Subcutaneous abdominal adipose tissue (tissue), 5 donors: ENCODE measurements at regions not wholly inside any gene's neighbourhood (a gene's known extent, or its start where the extent isn't known, plus 50 kb on each side); places are given as distances from the start of the nearest gene placed in this dataset.

Experiments
- H3K27ac ChIP-seq: one replicate; pipeline ENCODE4 v1.7.0; 2013; ENCODE audit warnings: low read depth, mild to moderate bottlenecking, inconsistent platforms, low read length, moderate library complexity
- H3K27me3 ChIP-seq, 5 donors: one replicate each; pipeline ENCODE4 v1.7.0; 2013; ENCODE audit warnings: low read length in 5 of 5, inconsistent platforms in 1 of 5; ENCODE audit not compliant: control insufficient read depth in 5 of 5, insufficient read depth in 4 of 5
- H3K36me3 ChIP-seq, 5 donors: one replicate each; pipeline ENCODE4 v1.7.0; 2013; ENCODE audit warnings: low read length in 5 of 5; ENCODE audit not compliant: control insufficient read depth in 5 of 5, insufficient read depth in 5 of 5
- H3K4me1 ChIP-seq, 5 donors: one replicate each; pipeline ENCODE4 v1.7.0; 2013; ENCODE audit warnings: low read length in 5 of 5, mild to moderate bottlenecking in 3 of 5, moderate library complexity in 1 of 5; ENCODE audit not compliant: control insufficient read depth in 5 of 5, insufficient read depth in 5 of 5
- H3K4me3 ChIP-seq, 5 donors: one replicate each; pipeline ENCODE4 v1.7.0; 2013; ENCODE audit warnings: low read length in 5 of 5, low read depth in 1 of 5
- H3K9ac ChIP-seq, 5 donors: one replicate each; pipeline ENCODE4 v1.7.0; 2013; ENCODE audit warnings: low read length in 5 of 5, mild to moderate bottlenecking in 4 of 5, moderate library complexity in 3 of 5
- H3K9me3 ChIP-seq, 5 donors: one replicate each; pipeline ENCODE4 v1.7.0; 2013; ENCODE audit warnings: low read length in 5 of 5; ENCODE audit not compliant: control insufficient read depth in 5 of 5
- donor health status: healthy.
- donor health status: healthy.
- donor health status: healthy.
- donor health status: healthy.
- donor health status: healthy.

GRCh38 chr18:27899893-27900292 lies 277.0 kb downstream of the CDH2 start:
- H3K9ac ChIP-seq = no peak overlapping the region
- H3K4me3 ChIP-seq = no peak overlapping the region
- H3K9me3 ChIP-seq = peaks cover 0 to 2% (median 0%) of the 10 kb centered on the region in 5 donors
- no peaks in the 10 kb centered on the region for H3K27me3 ChIP-seq
- no peak overlapping the region for H3K27ac ChIP-seq
- H3K4me1 ChIP-seq = no peaks in the 10 kb centered on the region
- no peaks in the 10 kb centered on the region for H3K36me3 ChIP-seq

GRCh38 chr18:27894746-27895145 lies 282.2 kb downstream of the CDH2 start:
- no peaks in the 10 kb centered on the region for H3K27me3 ChIP-seq
- H3K4me1 ChIP-seq = no peaks in the 10 kb centered on the region
- no peak overlapping the region for H3K27ac ChIP-seq
- no peak overlapping the region for H3K9ac ChIP-seq
- H3K9me3 ChIP-seq = peaks cover 0 to 2% (median 0%) of the 10 kb centered on the region in 5 donors
- H3K36me3 ChIP-seq = no peaks in the 10 kb centered on the region
- H3K4me3 ChIP-seq = no peak overlapping the region

GRCh38 chr18:27887711-27888495 lies 289.0 kb downstream of the CDH2 start:
- Histone ChIP-seq H3K27ac (no peak overlapping the region), H3K4me3 (no peak overlapping the region), H3K9ac (no peak overlapping the region), H3K4me1 (no peaks in the 10 kb centered on the region), H3K9me3 (peaks cover 0 to 2% (median 0%) of the 10 kb centered on the region in 5 donors), H3K36me3 (no peaks in the 10 kb centered on the region), H3K27me3 (no peaks in the 10 kb centered on the region)

- H3K4me1 ChIP-seq = no peaks in the 10 kb centered on the region
- no peaks in the 10 kb centered on the region for H3K27me3 ChIP-seq
- no peaks in the 10 kb centered on the region for H3K9me3 ChIP-seq
- H3K27ac ChIP-seq = no peak overlapping the region
- no peak overlapping the region for H3K4me3 ChIP-seq
- no peak overlapping the region for H3K9ac ChIP-seq
- H3K36me3 ChIP-seq = no peaks in the 10 kb centered on the region
Observed at GRCh38 chr18:27887287-27887686, 289.6 kb downstream of the CDH2 start.

- H3K36me3 ChIP-seq = no peaks in the 10 kb centered on the region
Observed at GRCh38 chr18:27879540-27879939, 297.4 kb downstream of the CDH2 start.

GRCh38 chr18:27871726-27872125 lies 305.2 kb downstream of the CDH2 start:
- H3K27ac ChIP-seq = no peak overlapping the region
- no peaks in the 10 kb centered on the region for H3K9me3 ChIP-seq
- no peaks in the 10 kb centered on the region for H3K27me3 ChIP-seq
- no peak overlapping the region for H3K4me3 ChIP-seq
- H3K4me1 ChIP-seq = no peaks in the 10 kb centered on the region
- H3K36me3 ChIP-seq = no peaks in the 10 kb centered on the region
- no peak overlapping the region for H3K9ac ChIP-seq

More at GRCh38 chr18:27879540-27879939, 297.4 kb downstream of the CDH2 start:
- Histone ChIP-seq H3K27me3 (no peaks in the 10 kb centered on the region), H3K4me1 (no peaks in the 10 kb centered on the region), H3K9me3 (no peaks in the 10 kb centered on the region), H3K9ac (no peak overlapping the region), H3K27ac (no peak overlapping the region), H3K4me3 (no peak overlapping the region)

GRCh38 chr18:27869735-27870134 lies 307.2 kb downstream of the CDH2 start:
- Histone ChIP-seq H3K36me3 (no peaks in the 10 kb centered on the region), H3K4me3 (no peak overlapping the region), H3K4me1 (no peaks in the 10 kb centered on the region), H3K9me3 (no peaks in the 10 kb centered on the region), H3K27ac (no peak overlapping the region), H3K27me3 (no peaks in the 10 kb centered on the region), H3K9ac (no peak overlapping the region)

- Histone ChIP-seq H3K27me3 (no peaks in the 10 kb centered on the region), H3K4me1 (no peaks in the 10 kb centered on the region), H3K9ac (no peak overlapping the region), H3K4me3 (no peak overlapping the region), H3K36me3 (no peaks in the 10 kb centered on the region), H3K27ac (no peak overlapping the region), H3K9me3 (no peaks in the 10 kb centered on the region)
Observed at GRCh38 chr18:27865431-27865830, 311.5 kb downstream of the CDH2 start.

- H3K9me3 ChIP-seq = no peaks in the 10 kb centered on the region
Observed at GRCh38 chr18:27863780-27864430, 313.0 kb downstream of the CDH2 start.

GRCh38 chr18:27862041-27862682 lies 314.8 kb downstream of the CDH2 start:
- H3K9me3 ChIP-seq = no peaks in the 10 kb centered on the region
- H3K4me3 ChIP-seq = no peak overlapping the region
- H3K9ac ChIP-seq = no peak overlapping the region
- no peaks in the 10 kb centered on the region for H3K36me3 ChIP-seq
- H3K27ac ChIP-seq = no peak overlapping the region
- no peaks in the 10 kb centered on the region for H3K27me3 ChIP-seq
- no peaks in the 10 kb centered on the region for H3K4me1 ChIP-seq

More at GRCh38 chr18:27863780-27864430, 313.0 kb downstream of the CDH2 start:
- Histone ChIP-seq H3K4me1 (no peaks in the 10 kb centered on the region), H3K27ac (no peak overlapping the region), H3K36me3 (no peaks in the 10 kb centered on the region), H3K27me3 (no peaks in the 10 kb centered on the region), H3K4me3 (no peak overlapping the region), H3K9ac (no peak overlapping the region)
